ENCODE measurements at regions not wholly inside any gene's neighbourhood (a gene's known extent, or its start where the extent isn't known, plus 50 kb on each side); places are given as distances from the start of the nearest gene placed in this dataset.

- no peaks in the 10 kb centered on the region for H3K36me3 ChIP-seq (ENCODE audit: low read length)
These were observed 134.0 kb downstream of the UFM1 start for GRCh38 chr13:38483623-38484022.

GRCh38 chr13:38490657-38491056 is 141.0 kb downstream of the UFM1 start:
- no peak overlapping the region for H2AFZ ChIP-seq (ENCODE audit: low read depth, low read length, severe bottlenecking)
- no peak overlapping the region for H3K27ac ChIP-seq (ENCODE audit: low read depth, low read length)

More at GRCh38 chr13:38483623-38484022, 134.0 kb downstream of the UFM1 start:
- H2AFZ ChIP-seq (ENCODE audit: low read depth, low read length, severe bottlenecking), result no peak overlapping the region
- no peak overlapping the region for H3K27ac ChIP-seq (ENCODE audit: low read depth, low read length)
- no peaks in the 10 kb centered on the region for H3K9me2 ChIP-seq (replicated peaks; ENCODE audit: insufficient read depth, low read length)
- no peaks in the 10 kb centered on the region for H4K20me1 ChIP-seq (ENCODE audit: low read depth, low read length)
- no peaks in the 10 kb centered on the region for H3F3A ChIP-seq (ENCODE audit: insufficient read depth)
- no peak for TF ChIP-seq EZH2phosphoT487 (conservative IDR thresholded peaks at IDR 0.05; ENCODE audit: low read length)
- no peak for TF ChIP-seq CTCF (IDR thresholded peaks at IDR 0.05; ENCODE audit: insufficient read depth, low read length, poor library complexity, severe bottlenecking)
- no peaks in the 10 kb centered on the region for H3K79me2 ChIP-seq (ENCODE audit: insufficient read depth, low read length)
- H3K4me2 ChIP-seq (ENCODE audit: low read depth, low read length, poor library complexity, severe bottlenecking), result no peak overlapping the region
- no peaks in the 10 kb centered on the region for H3K27me3 ChIP-seq (ENCODE audit: low read length)
- H3K9me3 ChIP-seq (ENCODE audit: insufficient read depth, low read length), result no peaks in the 10 kb centered on the region
- H3K9ac ChIP-seq (ENCODE audit: low read length), result no peak overlapping the region
- no peak overlapping the region for H3K4me3 ChIP-seq (ENCODE audit: insufficient read depth, low read length, poor library complexity, severe bottlenecking)

GRCh38 chr13:38494445-38494844 is 144.8 kb downstream of the UFM1 start:
- Histone ChIP-seq H3K4me3 (ENCODE audit: insufficient read depth, low read length, poor library complexity, severe bottlenecking) (no peak overlapping the region), H3K9ac (ENCODE audit: low read length) (no peak overlapping the region), H3F3A (ENCODE audit: insufficient read depth) (no peaks in the 10 kb centered on the region), H3K79me2 (ENCODE audit: insufficient read depth, low read length) (no peaks in the 10 kb centered on the region), H3K36me3 (ENCODE audit: low read length) (no peaks in the 10 kb centered on the region), H2AFZ (ENCODE audit: low read depth, low read length, severe bottlenecking) (no peak overlapping the region), H3K9me2 (replicated peaks; ENCODE audit: insufficient read depth, low read length) (no peaks in the 10 kb centered on the region), H3K9me3 (ENCODE audit: insufficient read depth, low read length) (peaks cover 4% of the 10 kb centered on the region; the same call in 1 of the 2 replicates), H4K20me1 (ENCODE audit: low read depth, low read length) (no peaks in the 10 kb centered on the region), H3K27me3 (ENCODE audit: low read length) (no peaks in the 10 kb centered on the region), H3K4me2 (ENCODE audit: low read depth, low read length, poor library complexity, severe bottlenecking) (no peak overlapping the region), H3K27ac (ENCODE audit: low read depth, low read length) (no peak overlapping the region)
- TF ChIP-seq EZH2phosphoT487 (conservative IDR thresholded peaks at IDR 0.05; ENCODE audit: low read length) (no peak), CTCF (IDR thresholded peaks at IDR 0.05; ENCODE audit: insufficient read depth, low read length, poor library complexity, severe bottlenecking) (no peak)

More at GRCh38 chr13:38490657-38491056, 141.0 kb downstream of the UFM1 start:
- no peaks in the 10 kb centered on the region for H4K20me1 ChIP-seq (ENCODE audit: low read depth, low read length)
- H3K9ac ChIP-seq (ENCODE audit: low read length), result no peak overlapping the region
- no peaks in the 10 kb centered on the region for H3K79me2 ChIP-seq (ENCODE audit: insufficient read depth, low read length)
- no peaks in the 10 kb centered on the region for H3K36me3 ChIP-seq (ENCODE audit: low read length)
- H3K4me2 ChIP-seq (ENCODE audit: low read depth, low read length, poor library complexity, severe bottlenecking), result no peak overlapping the region
- no peaks in the 10 kb centered on the region for H3K9me2 ChIP-seq (replicated peaks; ENCODE audit: insufficient read depth, low read length)
- no peak for TF ChIP-seq EZH2phosphoT487 (conservative IDR thresholded peaks at IDR 0.05; ENCODE audit: low read length)
- no peaks in the 10 kb centered on the region for H3K27me3 ChIP-seq (ENCODE audit: low read length)
- no peaks in the 10 kb centered on the region for H3F3A ChIP-seq (ENCODE audit: insufficient read depth)
- no peaks in the 10 kb centered on the region for H3K9me3 ChIP-seq (ENCODE audit: insufficient read depth, low read length)
- no peak overlapping the region for H3K4me3 ChIP-seq (ENCODE audit: insufficient read depth, low read length, poor library complexity, severe bottlenecking)

GRCh38 chr13:38496917-38497316 is 147.3 kb downstream of the UFM1 start:
- Histone ChIP-seq H3K27me3 (ENCODE audit: low read length) (no peaks in the 10 kb centered on the region), H3K27ac (ENCODE audit: low read depth, low read length) (no peak overlapping the region), H3K4me3 (ENCODE audit: insufficient read depth, low read length, poor library complexity, severe bottlenecking) (no peak overlapping the region), H3K9ac (ENCODE audit: low read length) (no peak overlapping the region), H3K36me3 (ENCODE audit: low read length) (no peaks in the 10 kb centered on the region), H3K4me2 (ENCODE audit: low read depth, low read length, poor library complexity, severe bottlenecking) (no peak overlapping the region), H3K79me2 (ENCODE audit: insufficient read depth, low read length) (no peaks in the 10 kb centered on the region), H3F3A (ENCODE audit: insufficient read depth) (no peaks in the 10 kb centered on the region), H3K9me3 (ENCODE audit: insufficient read depth, low read length) (peaks cover 4% of the 10 kb centered on the region; the same call in 1 of the 2 replicates), H3K9me2 (replicated peaks; ENCODE audit: insufficient read depth, low read length) (no peaks in the 10 kb centered on the region), H4K20me1 (ENCODE audit: low read depth, low read length) (no peaks in the 10 kb centered on the region), H2AFZ (ENCODE audit: low read depth, low read length, severe bottlenecking) (no peak overlapping the region)
- TF ChIP-seq CTCF (IDR thresholded peaks at IDR 0.05; ENCODE audit: insufficient read depth, low read length, poor library complexity, severe bottlenecking), result no peak
- no peak for TF ChIP-seq EZH2phosphoT487 (conservative IDR thresholded peaks at IDR 0.05; ENCODE audit: low read length)

Measured in SU-DHL-6 (cell line).